ENCODE measurements at regions not wholly inside any gene's neighbourhood (a gene's known extent, or its start where the extent isn't known, plus 50 kb on each side); places are given as distances from the start of the nearest gene placed in this dataset.

DNA sequence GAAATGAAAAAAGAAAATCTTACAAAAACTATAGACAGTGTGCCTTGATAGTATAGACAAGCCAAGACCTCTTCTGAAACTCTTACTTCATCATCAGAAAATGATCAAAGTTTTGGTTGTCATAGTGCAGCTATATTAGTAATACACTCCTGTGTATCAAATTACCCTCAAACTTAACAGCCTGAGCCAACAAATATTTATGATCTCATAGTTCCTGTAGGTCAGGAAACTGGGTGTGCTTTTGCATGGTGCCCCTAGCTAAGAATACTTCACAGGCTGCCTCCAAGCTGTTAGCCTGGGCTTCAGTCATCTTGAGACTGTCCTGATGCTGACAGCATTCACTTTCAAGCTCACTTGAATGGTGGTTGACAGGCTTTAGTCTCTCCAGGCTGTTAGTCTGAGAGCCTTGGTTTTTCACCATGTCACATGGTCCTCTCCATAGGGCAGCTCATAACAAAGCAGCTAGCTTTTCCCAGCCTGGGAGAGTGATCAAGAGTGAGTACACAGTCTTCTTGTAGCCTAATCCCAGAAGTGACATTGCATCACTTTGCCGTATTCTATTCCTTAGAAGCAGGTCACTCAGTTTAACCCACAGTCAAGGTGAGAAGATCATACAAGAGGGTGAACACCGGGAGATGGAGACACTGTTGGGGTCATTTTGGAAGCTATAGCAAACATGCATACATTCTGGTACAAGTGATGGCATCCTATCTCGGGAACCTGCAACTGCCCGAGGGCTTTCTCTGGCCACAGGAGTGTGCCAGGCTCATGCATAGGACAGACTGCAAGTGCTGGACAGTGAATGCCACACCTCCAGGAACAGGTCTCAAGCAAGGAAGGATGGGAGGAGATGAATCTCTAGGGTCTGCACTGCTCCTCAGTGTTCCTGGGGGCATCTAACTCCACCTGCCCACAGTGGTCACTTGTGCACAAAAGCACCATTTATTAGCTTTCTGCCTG is 173.4 kb upstream of the CADPS start:
- no peak for TF ChIP-seq ZBTB7A (IDR thresholded peaks at IDR 0.05; ENCODE audit: low read depth)
- TF ChIP-seq, protein P1, sequence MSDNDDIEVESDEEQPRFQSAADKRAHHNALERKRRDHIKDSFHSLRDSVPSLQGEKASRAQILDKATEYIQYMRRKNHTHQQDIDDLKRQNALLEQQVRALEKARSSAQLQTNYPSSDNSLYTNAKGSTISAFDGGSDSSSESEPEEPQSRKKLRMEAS (IDR thresholded peaks at IDR 0.05): no peak
- TF ChIP-seq RAD21 (IDR thresholded peaks at IDR 0.05; ENCODE audit: low read depth): no peak

DNA sequence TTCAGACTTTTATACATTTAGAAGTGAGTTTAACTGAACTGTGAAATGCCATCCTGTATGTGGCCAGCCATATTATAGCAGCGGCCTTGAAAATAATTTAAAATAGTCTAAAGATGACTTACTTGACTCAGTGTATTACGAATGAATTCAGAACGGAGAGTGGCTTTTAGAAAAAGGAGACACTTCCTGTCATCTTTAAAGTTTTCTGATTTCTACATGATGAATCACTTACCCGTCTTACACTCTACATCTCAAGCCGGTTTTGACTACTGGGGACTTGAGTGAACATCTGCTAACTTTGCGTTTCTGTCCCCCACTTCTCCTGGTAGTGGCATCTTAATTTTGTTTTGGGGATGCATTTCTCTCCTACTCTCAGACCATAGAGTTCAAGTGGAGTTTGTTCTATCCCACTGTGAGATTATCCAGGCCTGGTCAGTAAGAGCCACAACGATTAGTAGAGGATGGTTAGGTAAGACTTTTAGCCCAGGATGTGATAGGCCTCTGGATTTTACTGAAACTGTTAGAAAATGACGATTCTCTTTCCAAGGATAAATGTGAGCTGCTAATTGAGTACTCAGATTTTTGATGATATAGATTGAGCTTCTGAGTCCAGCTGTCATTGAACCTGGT is 175.4 kb upstream of the CADPS start:
- TF ChIP-seq, protein P2, sequence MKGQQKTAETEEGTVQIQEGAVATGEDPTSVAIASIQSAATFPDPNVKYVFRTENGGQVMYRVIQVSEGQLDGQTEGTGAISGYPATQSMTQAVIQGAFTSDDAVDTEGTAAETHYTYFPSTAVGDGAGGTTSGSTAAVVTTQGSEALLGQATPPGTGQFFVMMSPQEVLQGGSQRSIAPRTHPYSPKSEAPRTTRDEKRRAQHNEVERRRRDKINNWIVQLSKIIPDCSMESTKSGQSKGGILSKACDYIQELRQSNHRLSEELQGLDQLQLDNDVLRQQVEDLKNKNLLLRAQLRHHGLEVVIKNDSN (IDR thresholded peaks at IDR 0.05): no peak
- TF ChIP-seq CEBPB (IDR thresholded peaks at IDR 0.05): no peak
- TF ChIP-seq, protein P3, sequence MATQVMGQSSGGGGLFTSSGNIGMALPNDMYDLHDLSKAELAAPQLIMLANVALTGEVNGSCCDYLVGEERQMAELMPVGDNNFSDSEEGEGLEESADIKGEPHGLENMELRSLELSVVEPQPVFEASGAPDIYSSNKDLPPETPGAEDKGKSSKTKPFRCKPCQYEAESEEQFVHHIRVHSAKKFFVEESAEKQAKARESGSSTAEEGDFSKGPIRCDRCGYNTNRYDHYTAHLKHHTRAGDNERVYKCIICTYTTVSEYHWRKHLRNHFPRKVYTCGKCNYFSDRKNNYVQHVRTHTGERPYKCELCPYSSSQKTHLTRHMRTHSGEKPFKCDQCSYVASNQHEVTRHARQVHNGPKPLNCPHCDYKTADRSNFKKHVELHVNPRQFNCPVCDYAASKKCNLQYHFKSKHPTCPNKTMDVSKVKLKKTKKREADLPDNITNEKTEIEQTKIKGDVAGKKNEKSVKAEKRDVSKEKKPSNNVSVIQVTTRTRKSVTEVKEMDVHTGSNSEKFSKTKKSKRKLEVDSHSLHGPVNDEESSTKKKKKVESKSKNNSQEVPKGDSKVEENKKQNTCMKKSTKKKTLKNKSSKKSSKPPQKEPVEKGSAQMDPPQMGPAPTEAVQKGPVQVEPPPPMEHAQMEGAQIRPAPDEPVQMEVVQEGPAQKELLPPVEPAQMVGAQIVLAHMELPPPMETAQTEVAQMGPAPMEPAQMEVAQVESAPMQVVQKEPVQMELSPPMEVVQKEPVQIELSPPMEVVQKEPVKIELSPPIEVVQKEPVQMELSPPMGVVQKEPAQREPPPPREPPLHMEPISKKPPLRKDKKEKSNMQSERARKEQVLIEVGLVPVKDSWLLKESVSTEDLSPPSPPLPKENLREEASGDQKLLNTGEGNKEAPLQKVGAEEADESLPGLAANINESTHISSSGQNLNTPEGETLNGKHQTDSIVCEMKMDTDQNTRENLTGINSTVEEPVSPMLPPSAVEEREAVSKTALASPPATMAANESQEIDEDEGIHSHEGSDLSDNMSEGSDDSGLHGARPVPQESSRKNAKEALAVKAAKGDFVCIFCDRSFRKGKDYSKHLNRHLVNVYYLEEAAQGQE (IDR thresholded peaks at IDR 0.05; ENCODE audit: low read depth): no peak

DNA sequence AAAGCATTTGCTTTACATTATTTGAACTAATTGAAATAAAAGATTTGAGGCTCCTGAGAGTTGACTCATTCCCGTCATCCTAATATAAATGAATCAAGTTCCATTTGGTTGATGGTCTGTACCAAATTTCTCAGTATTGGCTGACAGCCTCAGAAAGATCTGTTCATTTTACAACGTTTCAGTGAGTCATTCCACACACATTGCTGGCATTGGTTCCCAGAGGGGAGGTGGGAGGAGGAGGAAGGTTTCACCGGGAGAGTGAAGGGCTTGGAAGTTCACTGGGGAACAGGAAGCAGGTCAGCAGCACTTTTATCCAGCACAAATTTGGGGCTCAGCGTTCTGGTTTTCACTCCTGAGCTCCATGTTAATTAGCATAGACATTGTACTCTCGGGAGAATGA is 176.7 kb upstream of the CADPS start:
- TF ChIP-seq ZBTB7A (IDR thresholded peaks at IDR 0.05; ENCODE audit: low read depth): no peak
- TF ChIP-seq, protein P1 (IDR thresholded peaks at IDR 0.05): no peak
- TF ChIP-seq FOXM1 (IDR thresholded peaks at IDR 0.05; ENCODE audit: borderline replicate concordance, low read depth): no peak
- no peak for TF ChIP-seq CREB1 (IDR thresholded peaks at IDR 0.05; ENCODE audit: low read depth)
- TF ChIP-seq TAF1 (IDR thresholded peaks at IDR 0.05; ENCODE audit: low read depth): no peak
- TF ChIP-seq, protein P2 (IDR thresholded peaks at IDR 0.05): no peak
- TF ChIP-seq EGR1 (IDR thresholded peaks at IDR 0.05): no peak
- TF ChIP-seq EP300 (IDR thresholded peaks at IDR 0.05; ENCODE audit: borderline replicate concordance): no peak
- TF ChIP-seq, protein P3 (IDR thresholded peaks at IDR 0.05; ENCODE audit: low read depth): no peak
- no peak for TF ChIP-seq CEBPB (IDR thresholded peaks at IDR 0.05)
- no peak for TF ChIP-seq NFIC (IDR thresholded peaks at IDR 0.05)

DNA sequence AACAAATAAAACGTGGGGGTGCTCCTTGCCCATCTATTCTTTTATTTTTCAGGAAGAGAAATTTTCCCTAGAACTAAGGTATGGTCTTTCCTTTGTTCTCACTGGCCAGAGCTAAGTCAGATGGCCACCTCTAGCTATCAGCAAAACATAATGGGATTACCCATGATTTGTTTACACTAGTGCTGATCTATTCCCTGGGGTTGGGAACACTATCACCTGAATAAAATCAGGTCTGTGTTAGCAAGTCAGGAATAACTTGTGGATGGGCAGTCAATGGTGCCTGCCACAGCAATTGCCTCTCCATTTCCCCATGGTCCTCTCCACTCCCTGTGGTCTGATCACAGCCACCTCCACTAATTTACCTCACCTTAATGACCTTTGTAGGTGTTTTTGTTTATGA is 181.7 kb upstream of the CADPS start:
- no peak for TF ChIP-seq TAF1 (IDR thresholded peaks at IDR 0.05; ENCODE audit: low read depth)

DNA sequence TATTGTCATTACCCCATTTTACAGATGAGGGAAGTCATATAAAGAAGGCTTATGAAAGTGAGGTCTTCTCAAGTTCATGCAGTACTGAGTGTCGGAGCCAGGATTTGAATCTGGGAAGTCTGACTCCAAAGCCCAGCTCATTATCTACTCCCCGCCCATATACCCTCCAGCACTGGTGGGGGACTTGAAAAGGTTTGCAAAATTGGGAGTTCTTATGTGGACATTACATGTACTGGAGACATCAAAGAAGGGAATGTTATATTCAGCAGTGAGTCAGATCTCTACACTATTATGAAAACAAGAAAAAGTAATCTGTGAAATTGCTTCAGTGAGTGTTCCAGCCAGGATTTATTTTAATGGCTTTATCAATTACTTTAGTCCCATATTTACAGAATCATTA is 185.2 kb upstream of the CADPS start:
- TF ChIP-seq TCF12 (IDR thresholded peaks at IDR 0.05; ENCODE audit: low read depth) (no peak), EGR1 (IDR thresholded peaks at IDR 0.05) (no peak), RAD21 (IDR thresholded peaks at IDR 0.05; ENCODE audit: low read depth) (no peak), CEBPB (IDR thresholded peaks at IDR 0.05) (no peak), ZBTB7A (IDR thresholded peaks at IDR 0.05; ENCODE audit: low read depth) (no peak), EP300 (IDR thresholded peaks at IDR 0.05; ENCODE audit: borderline replicate concordance) (no peak), TAF1 (IDR thresholded peaks at IDR 0.05; ENCODE audit: low read depth) (no peak), CREB1 (IDR thresholded peaks at IDR 0.05; ENCODE audit: low read depth) (no peak), TEAD4 (IDR thresholded peaks at IDR 0.05) (no peak), NFIC (IDR thresholded peaks at IDR 0.05) (no peak), YY1 (IDR thresholded peaks at IDR 0.05; ENCODE audit: low read depth) (no peak), FOXM1 (IDR thresholded peaks at IDR 0.05; ENCODE audit: borderline replicate concordance, low read depth) (no peak)
- TF ChIP-seq, protein P3 (IDR thresholded peaks at IDR 0.05; ENCODE audit: low read depth): no peak
- TF ChIP-seq, protein P1 (IDR thresholded peaks at IDR 0.05): no peak
- TF ChIP-seq, protein P2 (IDR thresholded peaks at IDR 0.05): no peak
